Inflammatory macrophage (primary cell): ENCODE measurements at regions not wholly inside any gene's neighbourhood (a gene's known extent, or its start where the extent isn't known, plus 50 kb on each side); places are given as distances from the start of the nearest gene placed in this dataset.

Experiments
- DNase-seq, 2 donors: peaks; one replicate each; pipeline ENCODE4 v3.0.0-alpha.2; 2020 to 2022

GRCh38 chr3:81279481-81280379, 481.7 kb downstream of the GBE1 start:
- no peak for DNase-seq

GRCh38 chr3:81277853-81278252, 483.6 kb downstream of the GBE1 start:
- DNase-seq = no peak

- DNase-seq = no peak
Observed at GRCh38 chr3:81274671-81275070, 486.8 kb downstream of the GBE1 start.

- DNase-seq = no peak
Observed at GRCh38 chr3:81270603-81271379, 490.7 kb downstream of the GBE1 start.

- no peak for DNase-seq
Observed at GRCh38 chr3:81268526-81268925, 492.9 kb downstream of the GBE1 start.

- no peak for DNase-seq
Observed at GRCh38 chr3:81261996-81262395, 499.4 kb downstream of the GBE1 start.

- no peak for DNase-seq
Observed at GRCh38 chr3:81255463-81255862, 506.0 kb downstream of the GBE1 start.

GRCh38 chr3:81251096-81251495, 510.3 kb downstream of the GBE1 start:
- DNase-seq = no peak

- no peak for DNase-seq
Observed at GRCh38 chr3:81249540-81250029, 511.9 kb downstream of the GBE1 start.

GRCh38 chr3:81245501-81245900, 515.9 kb downstream of the GBE1 start:
- DNase-seq = no peak

GRCh38 chr3:81245043-81245442, 516.4 kb downstream of the GBE1 start:
- no peak for DNase-seq

- no peak for DNase-seq
Observed at GRCh38 chr3:81244231-81244630, 517.2 kb downstream of the GBE1 start.

GRCh38 chr3:81242871-81243270, 518.6 kb downstream of the GBE1 start:
- no peak for DNase-seq

- DNase-seq = no peak
Observed at GRCh38 chr3:81237181-81237580, 524.3 kb downstream of the GBE1 start.

- DNase-seq = no peak
Observed at GRCh38 chr3:81218023-81218422, 543.4 kb downstream of the GBE1 start.

- no peak for DNase-seq
Observed at GRCh38 chr3:81217101-81217500, 544.3 kb downstream of the GBE1 start.

- no peak for DNase-seq
Observed at GRCh38 chr3:81216192-81216591, 545.3 kb downstream of the GBE1 start.

- no peak for DNase-seq
Observed at GRCh38 chr3:81214631-81215030, 546.8 kb downstream of the GBE1 start.

GRCh38 chr3:81199587-81199986, 561.9 kb downstream of the GBE1 start:
- DNase-seq = no peak

- DNase-seq = no peak
Observed at GRCh38 chr3:81198756-81199155, 562.7 kb downstream of the GBE1 start.

- no peak for DNase-seq
Observed at GRCh38 chr3:81198216-81198615, 563.2 kb downstream of the GBE1 start.

GRCh38 chr3:81197386-81197785, 564.1 kb downstream of the GBE1 start:
- DNase-seq = no peak

- DNase-seq = no peak
Observed at GRCh38 chr3:81195478-81195877, 566.0 kb downstream of the GBE1 start.

- DNase-seq = no peak
Observed at GRCh38 chr3:81186412-81186811, 575.0 kb downstream of the GBE1 start.
